ENCODE measurements at regions not wholly inside any gene's neighbourhood (a gene's known extent, or its start where the extent isn't known, plus 50 kb on each side); places are given as distances from the start of the nearest gene placed in this dataset.

GRCh38 chr10:56856569-56856968, 495.5 kb upstream of the ZWINT start:
- no peak overlapping the region for H3K27ac ChIP-seq (ENCODE audit: low read length in 2 of 2)
- no CpG with 5 or more reads among the region's 2 CpGs for WGBS (ENCODE audit: insufficient coverage)
- no peaks in the 10 kb centered on the region for H3K4me1 Mint-ChIP-seq
- H3K36me3 ChIP-seq (replicated peaks in 1 of 2; ENCODE audit: control extremely low read depth in 1 of 2, control insufficient read depth in 1 of 2, extremely low read depth in 1 of 2, insufficient read depth in 2 of 2, low read length in 1 of 2), result no peaks in the 10 kb centered on the region
- intact Hi-C loops (cut with micrococcal nuclease), result no loop called here
- CTCF ChIA-PET, result no interaction called here
- H4K20me1 ChIP-seq (ENCODE audit: control insufficient read depth, insufficient read depth, low read length, poor library complexity, severe bottlenecking), result no peaks in the 10 kb centered on the region
- no peak overlapping the region for H3K4me3 ChIP-seq (ENCODE audit: control extremely low read depth in 1 of 5, extremely low read depth in 1 of 5, insufficient read depth in 1 of 5, low read depth in 2 of 5, low read length in 4 of 5)
- H3K9ac ChIP-seq (ENCODE audit: low read length), result no peak overlapping the region
- H3K27me3 ChIP-seq (replicated peaks in 1 of 4; ENCODE audit: control extremely low read depth in 1 of 4, control insufficient read depth in 3 of 4, insufficient read depth in 4 of 4, low read length in 3 of 4), result no peaks in the 10 kb centered on the region
- TF ChIP-seq CTCF (IDR thresholded peaks at IDR 0.05) (no peak), EZH2 (IDR thresholded peaks at IDR 0.05; ENCODE audit: borderline replicate concordance, insufficient read depth, low read depth, low read length, poor library complexity, severe bottlenecking) (no peak)
- no peaks in the 10 kb centered on the region for H3K4me1 ChIP-seq (ENCODE audit: control insufficient read depth in 2 of 2, insufficient read depth in 2 of 2, low read length in 2 of 2)
- no peaks in the 10 kb centered on the region for H3K79me2 ChIP-seq (ENCODE audit: control insufficient read depth, insufficient read depth, low read length)
- H3K9me3 ChIP-seq (ENCODE audit: control extremely low read depth in 1 of 3, control insufficient read depth in 2 of 3, insufficient read depth in 1 of 3, low read length in 2 of 3), result no peaks in the 10 kb centered on the region
- POLR2A ChIA-PET, result no interaction called here
- ATAC-seq (ENCODE audit: low read depth), result no peak
- H3K27ac Mint-ChIP-seq, result no peak overlapping the region
- no peaks in the 10 kb centered on the region for H3K27me3 Mint-ChIP-seq
- H3K4me3 Mint-ChIP-seq, result no peak overlapping the region
- H3K4me2 ChIP-seq (replicated peaks; ENCODE audit: low read depth, low read length, poor library complexity, severe bottlenecking), result no peak overlapping the region
- DNase-seq, result no peak
- no peak overlapping the region for H2AFZ ChIP-seq (ENCODE audit: insufficient read depth, low read depth, low read length, poor library complexity, severe bottlenecking)
- H3K9me3 Mint-ChIP-seq (ENCODE audit: insufficient read depth), result no peaks in the 10 kb centered on the region

- ChIA-PET POLR2A (no interaction called here), CTCF (no interaction called here)
- ATAC-seq (ENCODE audit: low read depth) (no peak), DNase-seq (no peak)
- Histone ChIP-seq H3K27me3 (replicated peaks in 1 of 4; ENCODE audit: control extremely low read depth in 1 of 4, control insufficient read depth in 3 of 4, insufficient read depth in 4 of 4, low read length in 3 of 4) (no peaks in the 10 kb centered on the region), H3K27ac (ENCODE audit: low read length in 2 of 2) (no peak overlapping the region), H3K4me1 (ENCODE audit: control insufficient read depth in 2 of 2, insufficient read depth in 2 of 2, low read length in 2 of 2) (no peaks in the 10 kb centered on the region), H2AFZ (ENCODE audit: insufficient read depth, low read depth, low read length, poor library complexity, severe bottlenecking) (no peak overlapping the region), H3K4me2 (replicated peaks; ENCODE audit: low read depth, low read length, poor library complexity, severe bottlenecking) (no peak overlapping the region), H3K4me3 (ENCODE audit: control extremely low read depth in 1 of 5, extremely low read depth in 1 of 5, insufficient read depth in 1 of 5, low read depth in 2 of 5, low read length in 4 of 5) (no peak overlapping the region), H3K9ac (ENCODE audit: low read length) (no peak overlapping the region), H4K20me1 (ENCODE audit: control insufficient read depth, insufficient read depth, low read length, poor library complexity, severe bottlenecking) (no peaks in the 10 kb centered on the region), H3K36me3 (replicated peaks in 1 of 2; ENCODE audit: control extremely low read depth in 1 of 2, control insufficient read depth in 1 of 2, extremely low read depth in 1 of 2, insufficient read depth in 2 of 2, low read length in 1 of 2) (no peaks in the 10 kb centered on the region), H3K9me3 (ENCODE audit: control extremely low read depth in 1 of 3, control insufficient read depth in 2 of 3, insufficient read depth in 1 of 3, low read length in 2 of 3) (no peaks in the 10 kb centered on the region), H3K79me2 (ENCODE audit: control insufficient read depth, insufficient read depth, low read length) (no peaks in the 10 kb centered on the region)
- Mint-ChIP-seq H3K27ac (no peak overlapping the region), H3K4me1 (no peaks in the 10 kb centered on the region), H3K9me3 (ENCODE audit: insufficient read depth) (no peaks in the 10 kb centered on the region), H3K4me3 (no peak overlapping the region), H3K27me3 (no peaks in the 10 kb centered on the region)
- WGBS (ENCODE audit: insufficient coverage), result 80% methylated on average over 2 of the region's 6 CpGs
- TF ChIP-seq EZH2 (IDR thresholded peaks at IDR 0.05; ENCODE audit: borderline replicate concordance, insufficient read depth, low read depth, low read length, poor library complexity, severe bottlenecking) (no peak), CTCF (IDR thresholded peaks at IDR 0.05) (no peak)
- intact Hi-C loops (cut with micrococcal nuclease), result no loop called here
Measured at GRCh38 chr10:56844978-56845529, 484.0 kb upstream of the ZWINT start.
